Choroid plexus epithelial cell (primary cell): ENCODE measurements at regions not wholly inside any gene's neighbourhood (a gene's known extent, or its start where the extent isn't known, plus 50 kb on each side); places are given as distances from the start of the nearest gene placed in this dataset.
"Not testable (repeated sequence)": the region's sequence is repeated elsewhere in the genome, so short reads cannot be mapped to it uniquely, and the experiment has no call there.

ENCODE experiments used
- DNase-seq: peaks from one replicate; pipeline ENCODE4 v3.0.0-alpha.2; 2010; ENCODE audit warnings: low read depth
- H3K4me3 ChIP-seq: 2 replicates; pipeline ENCODE4 v1.5.1; 2011; ENCODE audit warnings: low read depth, mild to moderate bottlenecking, control low read depth, low read length, moderate library complexity
- CTCF ChIP-seq: conservative IDR thresholded peaks from 2 replicates; pipeline ENCODE4 v1.5.1; 2011; ENCODE audit warnings: low read depth, mild to moderate bottlenecking, control low read depth, inconsistent platforms, low read length, moderate library complexity

GRCh38 chr10:131363416-131363815, 51.9 kb upstream of the TCERG1L start:
- TF ChIP-seq CTCF, result no peak
- no peak overlapping the region for H3K4me3 ChIP-seq
- DNase-seq, result no peak

GRCh38 chr10:131371571-131371970, 60.0 kb upstream of the TCERG1L start:
- DNase-seq, result no peak
- no peak overlapping the region for H3K4me3 ChIP-seq
- TF ChIP-seq CTCF, result no peak

- no peak for TF ChIP-seq CTCF
- DNase-seq, result no peak
- no peak overlapping the region for H3K4me3 ChIP-seq
These were observed 70.1 kb upstream of the TCERG1L start for GRCh38 chr10:131381576-131381975.

- H3K4me3 ChIP-seq, DNase-seq: not testable (repeated sequence)
These were observed 73.8 kb upstream of the TCERG1L start for GRCh38 chr10:131385161-131385872.

GRCh38 chr10:131387018-131387529, 75.6 kb upstream of the TCERG1L start:
- TF ChIP-seq CTCF, result no peak
- DNase-seq, result no peak

GRCh38 chr10:131391936-131392335, 80.4 kb upstream of the TCERG1L start:
- H3K4me3 ChIP-seq, result no peak overlapping the region
- no peak for TF ChIP-seq CTCF
- no peak for DNase-seq

More at GRCh38 chr10:131387018-131387529, 75.6 kb upstream of the TCERG1L start:
- no peak overlapping the region for H3K4me3 ChIP-seq

GRCh38 chr10:131396121-131397050, 84.9 kb upstream of the TCERG1L start:
- no peak for TF ChIP-seq CTCF
- no peak for DNase-seq
- no peak overlapping the region for H3K4me3 ChIP-seq
